WTC11 (cell line): ENCODE measurements at regions not wholly inside any gene's neighbourhood (a gene's known extent, or its start where the extent isn't known, plus 50 kb on each side); places are given as distances from the start of the nearest gene placed in this dataset.

Source experiments
- ATAC-seq: fragments of 200-7000 bp; cut with Tn5 transposase; 2 replicates; pipeline ENCODE4 v1.10.0; 2021; ENCODE audit warnings: mild to moderate bottlenecking, moderate library complexity
- CTCF ChIA-PET: fragments of 300-600 bp; sonication (Branson Sonifier 250); formaldehyde crosslinking; loops from one replicate; lab custom pipeline; 2021; ENCODE audit warnings: antibody characterized with exemption; lab: Charles Lee
- POLR2A ChIA-PET: fragments of 350-600 bp; sonication (Branson Sonifier 250); formaldehyde crosslinking; loops from one replicate; lab custom pipeline; 2021; ENCODE audit warnings: antibody characterized with exemption; lab: Charles Lee
- DNase-seq: peaks from one replicate; pipeline ENCODE4 v3.0.0; 2021; ENCODE audit warnings: low spot score
- H3K27ac Mint-ChIP-seq: 2 replicates; pipeline ENCODE4 v1.8.0; 2021; ENCODE audit warnings: mixed read lengths
- H3K27me3 Mint-ChIP-seq: 2 replicates; pipeline ENCODE4 v1.8.0; 2021; ENCODE audit warnings: low read depth, mild to moderate bottlenecking, moderate library complexity, mixed read lengths
- H3K36me3 Mint-ChIP-seq: 2 replicates; pipeline ENCODE4 v1.8.0; 2021; ENCODE audit warnings: mixed read lengths
- H3K4me1 Mint-ChIP-seq: 2 replicates; pipeline ENCODE4 v1.8.0; 2022; ENCODE audit warnings: mixed read lengths
- H3K4me3 Mint-ChIP-seq: 2 replicates; pipeline ENCODE4 v1.8.0; 2021; ENCODE audit warnings: mild to moderate bottlenecking, moderate library complexity, mixed read lengths
- H3K9me3 Mint-ChIP-seq: 2 replicates; pipeline ENCODE4 v1.8.0; 2021; ENCODE audit warnings: mixed read lengths
- ATF1 ChIP-seq: sonication (generic); formaldehyde crosslinking; IDR thresholded peaks from 2 replicates; pipeline ENCODE4 v1.8.1; 2023; ENCODE audit warnings: mild to moderate bottlenecking, moderate library complexity, missing genetic modification reagents
- ELF4 ChIP-seq: sonication (generic); formaldehyde crosslinking; IDR thresholded peaks from 2 replicates; pipeline ENCODE4 v1.8.1; 2022; ENCODE audit warnings: low read depth, mild to moderate bottlenecking, moderate library complexity, missing genetic modification reagents
- GRHL2 ChIP-seq: fragments of 250-450 bp; sonication (Bioruptor Pico); IDR thresholded peaks from 2 replicates; pipeline ENCODE4 v1.8.0; 2022; ENCODE audit warnings: mild to moderate bottlenecking, moderate library complexity; ENCODE audit not compliant: insufficient replicate concordance, severe bottlenecking
- JAZF1 ChIP-seq: fragments of 250-450 bp; sonication (Bioruptor Pico); IDR thresholded peaks from 2 replicates; pipeline ENCODE4 v1.9.0; 2021; ENCODE audit warnings: moderate library complexity, mild to moderate bottlenecking, inconsistent platforms
- RORB ChIP-seq: fragments of 250-450 bp; sonication (Bioruptor Pico); IDR thresholded peaks from 2 replicates; pipeline ENCODE4 v1.9.0; 2021; ENCODE audit warnings: mild to moderate bottlenecking
- SP1 ChIP-seq: sonication (generic); formaldehyde crosslinking; conservative IDR thresholded peaks from 2 replicates; pipeline ENCODE4 v1.8.1; 2022; ENCODE audit warnings: missing genetic modification reagents
- ZNF219 ChIP-seq: sonication (generic); formaldehyde crosslinking; IDR thresholded peaks from 2 replicates; pipeline ENCODE4 v1.8.0; 2023; ENCODE audit warnings: missing genetic modification reagents, mild to moderate bottlenecking, borderline replicate concordance
- ZNF396 ChIP-seq: fragments of 250-450 bp; sonication (Bioruptor Pico); IDR thresholded peaks from 2 replicates; pipeline ENCODE4 v1.8.0; 2021; ENCODE audit warnings: mild to moderate bottlenecking, moderate library complexity, borderline replicate concordance
- TF ChIP-seq, protein P1 (sequence below): sonication (generic); formaldehyde crosslinking; IDR thresholded peaks from 2 replicates; pipeline ENCODE4 v1.8.0; 2023; ENCODE audit warnings: mild to moderate bottlenecking, missing genetic modification reagents
- TF ChIP-seq, protein P2 (sequence below): sonication (generic); formaldehyde crosslinking; IDR thresholded peaks from 2 replicates; pipeline ENCODE4 v1.8.1; 2023; ENCODE audit warnings: mild to moderate bottlenecking, missing genetic modification reagents
- TF ChIP-seq, protein P3 (sequence below): sonication (generic); formaldehyde crosslinking; IDR thresholded peaks from 2 replicates; pipeline ENCODE4 v1.8.0; 2022; ENCODE audit warnings: missing genetic modification reagents
- TF ChIP-seq, protein P4 (sequence below): sonication (generic); formaldehyde crosslinking; IDR thresholded peaks from 2 replicates; pipeline ENCODE4 v1.8.1; 2022; ENCODE audit warnings: missing genetic modification reagents, borderline replicate concordance
- TF ChIP-seq, protein P5 (sequence below): sonication (generic); formaldehyde crosslinking; IDR thresholded peaks from 2 replicates; pipeline ENCODE4 v1.8.1; 2022; ENCODE audit warnings: low read depth, mild to moderate bottlenecking, moderate library complexity, missing genetic modification reagents, borderline replicate concordance
- TF ChIP-seq, protein P6 (sequence below): sonication (generic); formaldehyde crosslinking; IDR thresholded peaks from 2 replicates; pipeline ENCODE4 v1.8.0; 2023; ENCODE audit warnings: missing genetic modification reagents

DNA sequence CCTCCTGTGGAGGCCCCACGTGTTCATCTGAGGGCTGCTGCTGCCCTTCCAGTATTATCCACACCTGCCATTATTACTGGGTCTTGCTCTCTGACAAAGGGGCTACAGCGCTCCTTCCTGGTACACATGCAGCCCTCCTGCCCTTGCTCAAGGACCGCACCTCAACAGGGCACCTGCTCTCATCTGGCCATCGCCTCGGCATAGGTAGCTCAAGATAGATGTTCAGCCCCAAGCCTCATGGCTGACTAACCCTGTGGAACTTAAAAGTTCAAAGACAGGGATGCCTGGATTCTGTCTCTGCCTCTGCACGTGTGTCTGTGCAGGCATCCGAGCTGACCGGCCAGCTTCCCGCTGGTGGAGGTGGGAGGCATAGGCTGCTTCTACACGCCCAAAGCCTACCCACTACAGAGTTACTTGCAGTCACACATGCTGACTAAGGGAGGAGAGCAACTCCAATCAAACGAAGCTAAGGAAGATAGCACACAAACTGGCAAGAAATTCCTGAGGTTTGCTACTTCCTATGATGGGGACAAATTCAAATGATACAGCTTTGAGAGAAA is 152.5 kb upstream of the ATP10A start (continued):
- TF ChIP-seq JAZF1 (CRISPR knock-in tag): no peak

DNA sequence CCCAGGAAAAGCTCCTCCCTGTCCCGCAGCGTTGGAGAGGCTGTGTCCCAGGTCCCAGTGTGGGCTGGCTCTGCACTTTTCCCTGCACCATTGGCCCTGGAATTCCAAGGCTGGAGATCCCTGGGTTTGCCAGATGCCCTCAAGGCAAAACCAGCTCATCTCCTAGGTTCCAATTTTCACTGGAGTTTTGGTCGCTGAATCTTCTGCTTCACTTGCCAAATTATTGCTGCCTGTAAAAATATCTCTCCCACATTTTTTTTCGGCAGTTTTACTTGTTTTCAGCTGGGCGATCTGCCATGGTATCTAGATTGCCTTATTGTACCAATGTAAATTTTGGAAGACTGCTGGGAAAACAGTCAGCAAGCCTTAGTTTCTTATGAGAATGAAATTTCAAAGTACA is 150.9 kb upstream of the ATP10A start:
- TF ChIP-seq, protein P1, sequence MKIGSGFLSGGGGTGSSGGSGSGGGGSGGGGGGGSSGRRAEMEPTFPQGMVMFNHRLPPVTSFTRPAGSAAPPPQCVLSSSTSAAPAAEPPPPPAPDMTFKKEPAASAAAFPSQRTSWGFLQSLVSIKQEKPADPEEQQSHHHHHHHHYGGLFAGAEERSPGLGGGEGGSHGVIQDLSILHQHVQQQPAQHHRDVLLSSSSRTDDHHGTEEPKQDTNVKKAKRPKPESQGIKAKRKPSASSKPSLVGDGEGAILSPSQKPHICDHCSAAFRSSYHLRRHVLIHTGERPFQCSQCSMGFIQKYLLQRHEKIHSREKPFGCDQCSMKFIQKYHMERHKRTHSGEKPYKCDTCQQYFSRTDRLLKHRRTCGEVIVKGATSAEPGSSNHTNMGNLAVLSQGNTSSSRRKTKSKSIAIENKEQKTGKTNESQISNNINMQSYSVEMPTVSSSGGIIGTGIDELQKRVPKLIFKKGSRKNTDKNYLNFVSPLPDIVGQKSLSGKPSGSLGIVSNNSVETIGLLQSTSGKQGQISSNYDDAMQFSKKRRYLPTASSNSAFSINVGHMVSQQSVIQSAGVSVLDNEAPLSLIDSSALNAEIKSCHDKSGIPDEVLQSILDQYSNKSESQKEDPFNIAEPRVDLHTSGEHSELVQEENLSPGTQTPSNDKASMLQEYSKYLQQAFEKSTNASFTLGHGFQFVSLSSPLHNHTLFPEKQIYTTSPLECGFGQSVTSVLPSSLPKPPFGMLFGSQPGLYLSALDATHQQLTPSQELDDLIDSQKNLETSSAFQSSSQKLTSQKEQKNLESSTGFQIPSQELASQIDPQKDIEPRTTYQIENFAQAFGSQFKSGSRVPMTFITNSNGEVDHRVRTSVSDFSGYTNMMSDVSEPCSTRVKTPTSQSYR (CRISPR knock-in tag): no peak
- TF ChIP-seq GRHL2 (CRISPR knock-in tag): no peak
- TF ChIP-seq ZNF396 (CRISPR knock-in tag): no peak
- TF ChIP-seq ELF4 (CRISPR knock-in tag): no peak
- TF ChIP-seq, protein P2, sequence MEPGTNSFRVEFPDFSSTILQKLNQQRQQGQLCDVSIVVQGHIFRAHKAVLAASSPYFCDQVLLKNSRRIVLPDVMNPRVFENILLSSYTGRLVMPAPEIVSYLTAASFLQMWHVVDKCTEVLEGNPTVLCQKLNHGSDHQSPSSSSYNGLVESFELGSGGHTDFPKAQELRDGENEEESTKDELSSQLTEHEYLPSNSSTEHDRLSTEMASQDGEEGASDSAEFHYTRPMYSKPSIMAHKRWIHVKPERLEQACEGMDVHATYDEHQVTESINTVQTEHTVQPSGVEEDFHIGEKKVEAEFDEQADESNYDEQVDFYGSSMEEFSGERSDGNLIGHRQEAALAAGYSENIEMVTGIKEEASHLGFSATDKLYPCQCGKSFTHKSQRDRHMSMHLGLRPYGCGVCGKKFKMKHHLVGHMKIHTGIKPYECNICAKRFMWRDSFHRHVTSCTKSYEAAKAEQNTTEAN (CRISPR knock-in tag): no peak
- TF ChIP-seq, all 79 proteins: peak for 0
- Mint-ChIP-seq H3K36me3 (no peaks in the 10 kb centered on the region), H3K9me3 (peaks cover 6% of the 10 kb centered on the region; the same call in 1 of the 2 replicates), H3K4me1 (peaks cover 7% of the 10 kb centered on the region), H3K4me3 (no peak overlapping the region), H3K27ac (no peak overlapping the region), H3K27me3 (no peaks in the 10 kb centered on the region)
- no peak; the same call in 1 of the 2 replicates for ATAC-seq
- DNase-seq: peak; percentile 16
- POLR2A ChIA-PET: no interaction called here
- CTCF ChIA-PET: interaction anchor here (1.0 to 1.4 kb wide), 2 partner anchors 81 kb away, joined by 3 to 5 read pairs; no protein-coding TSS in a partner anchor

DNA sequence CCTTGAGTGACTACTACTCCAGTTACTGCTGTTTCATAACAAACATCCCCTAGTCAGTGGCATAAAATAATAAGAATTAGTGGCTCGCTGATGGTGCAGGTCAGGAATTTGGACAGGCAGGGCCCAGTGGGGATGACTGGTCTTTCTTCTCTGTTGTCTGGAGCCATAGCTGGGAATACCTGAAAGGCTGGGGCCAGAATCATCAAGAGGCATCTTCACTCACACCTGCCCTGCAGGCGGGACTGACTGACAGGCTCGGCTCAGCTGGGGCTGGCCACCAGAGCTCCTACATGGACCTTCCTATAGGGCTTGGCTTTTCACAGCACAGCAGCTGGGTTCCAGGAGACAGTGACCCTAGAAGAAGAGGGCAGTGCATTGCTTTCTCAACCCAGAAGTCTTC is 148.8 kb upstream of the ATP10A start:
- POLR2A ChIA-PET: no interaction called here
- no peaks in the 10 kb centered on the region for H3K36me3 Mint-ChIP-seq

More for the DNA sequence above, 148.8 kb upstream of the ATP10A start:
- TF ChIP-seq, protein P3, sequence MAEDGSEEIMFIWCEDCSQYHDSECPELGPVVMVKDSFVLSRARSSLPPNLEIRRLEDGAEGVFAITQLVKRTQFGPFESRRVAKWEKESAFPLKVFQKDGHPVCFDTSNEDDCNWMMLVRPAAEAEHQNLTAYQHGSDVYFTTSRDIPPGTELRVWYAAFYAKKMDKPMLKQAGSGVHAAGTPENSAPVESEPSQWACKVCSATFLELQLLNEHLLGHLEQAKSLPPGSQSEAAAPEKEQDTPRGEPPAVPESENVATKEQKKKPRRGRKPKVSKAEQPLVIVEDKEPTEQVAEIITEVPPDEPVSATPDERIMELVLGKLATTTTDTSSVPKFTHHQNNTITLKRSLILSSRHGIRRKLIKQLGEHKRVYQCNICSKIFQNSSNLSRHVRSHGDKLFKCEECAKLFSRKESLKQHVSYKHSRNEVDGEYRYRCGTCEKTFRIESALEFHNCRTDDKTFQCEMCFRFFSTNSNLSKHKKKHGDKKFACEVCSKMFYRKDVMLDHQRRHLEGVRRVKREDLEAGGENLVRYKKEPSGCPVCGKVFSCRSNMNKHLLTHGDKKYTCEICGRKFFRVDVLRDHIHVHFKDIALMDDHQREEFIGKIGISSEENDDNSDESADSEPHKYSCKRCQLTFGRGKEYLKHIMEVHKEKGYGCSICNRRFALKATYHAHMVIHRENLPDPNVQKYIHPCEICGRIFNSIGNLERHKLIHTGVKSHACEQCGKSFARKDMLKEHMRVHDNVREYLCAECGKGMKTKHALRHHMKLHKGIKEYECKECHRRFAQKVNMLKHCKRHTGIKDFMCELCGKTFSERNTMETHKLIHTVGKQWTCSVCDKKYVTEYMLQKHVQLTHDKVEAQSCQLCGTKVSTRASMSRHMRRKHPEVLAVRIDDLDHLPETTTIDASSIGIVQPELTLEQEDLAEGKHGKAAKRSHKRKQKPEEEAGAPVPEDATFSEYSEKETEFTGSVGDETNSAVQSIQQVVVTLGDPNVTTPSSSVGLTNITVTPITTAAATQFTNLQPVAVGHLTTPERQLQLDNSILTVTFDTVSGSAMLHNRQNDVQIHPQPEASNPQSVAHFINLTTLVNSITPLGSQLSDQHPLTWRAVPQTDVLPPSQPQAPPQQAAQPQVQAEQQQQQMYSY (CRISPR knock-in tag): no peak
- TF ChIP-seq, protein P4, sequence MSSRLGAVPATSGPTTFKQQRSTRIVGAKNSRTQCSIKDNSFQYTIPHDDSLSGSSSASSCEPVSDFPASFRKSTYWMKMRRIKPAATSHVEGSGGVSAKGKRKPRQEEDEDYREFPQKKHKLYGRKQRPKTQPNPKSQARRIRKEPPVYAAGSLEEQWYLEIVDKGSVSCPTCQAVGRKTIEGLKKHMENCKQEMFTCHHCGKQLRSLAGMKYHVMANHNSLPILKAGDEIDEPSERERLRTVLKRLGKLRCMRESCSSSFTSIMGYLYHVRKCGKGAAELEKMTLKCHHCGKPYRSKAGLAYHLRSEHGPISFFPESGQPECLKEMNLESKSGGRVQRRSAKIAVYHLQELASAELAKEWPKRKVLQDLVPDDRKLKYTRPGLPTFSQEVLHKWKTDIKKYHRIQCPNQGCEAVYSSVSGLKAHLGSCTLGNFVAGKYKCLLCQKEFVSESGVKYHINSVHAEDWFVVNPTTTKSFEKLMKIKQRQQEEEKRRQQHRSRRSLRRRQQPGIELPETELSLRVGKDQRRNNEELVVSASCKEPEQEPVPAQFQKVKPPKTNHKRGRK (CRISPR knock-in tag): no peak
- TF ChIP-seq, protein P5, sequence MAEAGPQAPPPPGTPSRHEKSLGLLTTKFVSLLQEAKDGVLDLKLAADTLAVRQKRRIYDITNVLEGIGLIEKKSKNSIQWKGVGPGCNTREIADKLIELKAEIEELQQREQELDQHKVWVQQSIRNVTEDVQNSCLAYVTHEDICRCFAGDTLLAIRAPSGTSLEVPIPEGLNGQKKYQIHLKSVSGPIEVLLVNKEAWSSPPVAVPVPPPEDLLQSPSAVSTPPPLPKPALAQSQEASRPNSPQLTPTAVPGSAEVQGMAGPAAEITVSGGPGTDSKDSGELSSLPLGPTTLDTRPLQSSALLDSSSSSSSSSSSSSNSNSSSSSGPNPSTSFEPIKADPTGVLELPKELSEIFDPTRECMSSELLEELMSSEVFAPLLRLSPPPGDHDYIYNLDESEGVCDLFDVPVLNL (CRISPR knock-in tag): no peak
- TF ChIP-seq ATF1 (CRISPR knock-in tag) (no peak), SP1 (CRISPR knock-in tag) (no peak), ZNF219 (CRISPR knock-in tag) (no peak), RORB (CRISPR knock-in tag) (no peak)
- TF ChIP-seq, protein P6, sequence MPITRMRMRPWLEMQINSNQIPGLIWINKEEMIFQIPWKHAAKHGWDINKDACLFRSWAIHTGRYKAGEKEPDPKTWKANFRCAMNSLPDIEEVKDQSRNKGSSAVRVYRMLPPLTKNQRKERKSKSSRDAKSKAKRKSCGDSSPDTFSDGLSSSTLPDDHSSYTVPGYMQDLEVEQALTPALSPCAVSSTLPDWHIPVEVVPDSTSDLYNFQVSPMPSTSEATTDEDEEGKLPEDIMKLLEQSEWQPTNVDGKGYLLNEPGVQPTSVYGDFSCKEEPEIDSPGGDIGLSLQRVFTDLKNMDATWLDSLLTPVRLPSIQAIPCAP: no peak
- DNase-seq (no peak), ATAC-seq (no peak)
- Mint-ChIP-seq H3K27ac (no peak overlapping the region), H3K4me3 (no peak overlapping the region), H3K9me3 (no peaks in the 10 kb centered on the region), H3K4me1 (peaks cover 7% of the 10 kb centered on the region), H3K27me3 (no peaks in the 10 kb centered on the region)
- CTCF ChIA-PET: interaction anchor here (1.3 kb wide), 1 partner anchor 84 kb away, joined by 3 read pairs; no protein-coding TSS in a partner anchor
